ENCODE measurements at regions not wholly inside any gene's neighbourhood (a gene's known extent, or its start where the extent isn't known, plus 50 kb on each side); places are given as distances from the start of the nearest gene placed in this dataset.
A peak's percentile ranks its signal among the peaks of the same experiment; 100 is the strongest.

GRCh38 chr12:19867970-19868369, 428.7 kb downstream of the AEBP2 start:
- no peak for DNase-seq (ENCODE audit: low spot score)

- no peak for DNase-seq (ENCODE audit: low spot score)
Measured at GRCh38 chr12:19869413-19869812, 430.1 kb downstream of the AEBP2 start.

GRCh38 chr12:19872621-19873540, 433.6 kb downstream of the AEBP2 start:
- no peak for DNase-seq (ENCODE audit: low spot score)

GRCh38 chr12:19880076-19880475, 440.8 kb downstream of the AEBP2 start:
- no peak for DNase-seq (ENCODE audit: low spot score)

DNA sequence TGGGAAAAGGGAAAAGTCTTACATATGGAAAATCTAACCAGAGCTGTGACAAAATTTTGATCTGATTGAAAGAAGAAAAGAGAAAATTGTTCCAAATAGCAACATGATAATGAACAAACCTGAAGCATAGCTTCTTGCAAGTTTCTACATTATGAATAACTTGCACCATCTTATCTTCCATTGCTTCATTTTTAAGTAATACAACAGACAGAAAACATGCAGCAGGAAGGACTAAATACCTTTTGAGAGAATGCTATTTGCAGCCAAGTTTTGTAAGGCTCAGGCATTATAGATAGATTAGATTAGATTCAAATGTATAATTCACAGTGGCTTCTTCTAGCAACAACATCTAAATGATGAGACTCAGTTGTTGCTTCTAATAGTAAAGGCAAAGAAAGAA, 441.4 kb downstream of the AEBP2 start:
- no peak for DNase-seq (ENCODE audit: low spot score)

DNA sequence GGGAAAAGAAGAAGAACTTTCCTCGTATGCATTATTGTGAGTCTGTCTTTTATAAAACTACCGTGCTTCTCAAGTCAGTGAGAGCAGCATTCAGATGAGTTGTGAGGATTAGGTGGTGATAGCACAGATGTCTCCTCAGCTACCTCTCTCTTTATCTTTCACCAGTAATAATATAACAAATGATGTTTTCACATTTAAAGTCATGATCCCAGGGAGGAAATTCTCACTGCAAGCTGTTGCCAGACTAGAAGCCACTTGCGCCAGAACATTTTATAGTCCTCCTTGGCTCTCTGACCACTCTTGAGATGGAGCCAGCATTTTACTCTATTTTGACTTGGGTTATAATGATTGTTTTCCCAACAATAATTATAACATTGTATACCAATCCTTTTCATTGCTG, 443.1 kb downstream of the AEBP2 start:
- DNase-seq (ENCODE audit: low spot score), result no peak

- DNase-seq (ENCODE audit: low spot score), result no peak
Measured at GRCh38 chr12:19884021-19884492, 444.8 kb downstream of the AEBP2 start.

- no peak for DNase-seq (ENCODE audit: low spot score)
Measured at GRCh38 chr12:19885093-19885812, 446.0 kb downstream of the AEBP2 start.

GRCh38 chr12:19886065-19886464, 446.8 kb downstream of the AEBP2 start:
- DNase-seq (ENCODE audit: low spot score), result no peak

GRCh38 chr12:19886639-19887064, 447.4 kb downstream of the AEBP2 start:
- DNase-seq (ENCODE audit: low spot score), result peak; percentile 21

- DNase-seq (ENCODE audit: low spot score), result no peak
Measured at GRCh38 chr12:19890024-19890423, 450.7 kb downstream of the AEBP2 start.

DNA sequence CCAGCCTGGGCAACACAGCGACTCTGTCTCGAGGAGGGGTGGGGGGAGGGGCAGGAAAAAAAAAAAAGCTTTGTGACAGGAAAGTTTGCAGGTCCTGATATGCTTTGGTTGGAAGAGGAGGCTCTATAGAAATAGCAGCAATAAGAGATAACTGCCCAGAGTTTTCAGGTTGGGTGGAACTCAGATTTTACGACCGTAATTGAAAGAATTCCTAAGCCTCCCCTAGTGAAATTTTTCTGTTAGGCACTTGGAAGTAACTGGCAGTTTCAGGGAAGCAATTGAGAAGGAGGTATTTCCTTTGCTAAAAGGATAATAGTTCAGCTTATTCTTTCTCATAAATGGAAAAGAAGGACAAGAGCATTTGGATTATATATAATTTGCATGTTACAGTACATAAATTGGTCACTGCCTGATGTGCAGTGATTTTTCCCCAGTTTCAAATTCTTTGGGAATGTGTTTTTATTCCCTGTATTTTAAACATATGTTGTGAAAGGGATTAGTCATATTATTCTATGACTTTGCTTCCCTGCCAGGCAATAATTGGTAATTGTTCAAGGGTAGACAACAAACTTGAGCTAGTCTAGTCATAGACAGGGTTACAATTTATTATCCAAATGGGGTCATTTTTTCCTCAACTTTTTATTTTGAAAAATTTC, 452.8 kb downstream of the AEBP2 start:
- DNase-seq (ENCODE audit: low spot score), result peak; percentile 23

GRCh38 chr12:19893514-19893913, 454.2 kb downstream of the AEBP2 start:
- DNase-seq (ENCODE audit: low spot score), result peak; percentile 33

DNA sequence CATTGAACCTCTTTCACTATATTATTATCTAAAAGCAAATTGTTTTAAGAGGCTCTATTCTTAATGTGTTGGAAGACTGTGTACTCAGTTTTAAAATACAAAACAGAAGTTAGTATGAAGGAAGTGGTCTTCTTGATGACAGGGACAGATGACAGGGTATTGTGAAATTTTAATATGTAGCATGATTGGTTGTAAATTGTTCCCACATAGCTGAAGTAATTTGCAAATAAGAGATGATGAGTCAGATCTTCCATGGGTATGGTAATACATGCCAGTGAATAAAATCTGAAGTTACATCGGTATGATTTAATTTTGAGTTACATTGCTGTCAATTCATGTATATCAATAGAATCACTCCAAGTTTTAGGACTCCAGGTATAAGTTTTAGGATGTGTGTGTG, 454.8 kb downstream of the AEBP2 start:
- DNase-seq (ENCODE audit: low spot score), result no peak

DNA sequence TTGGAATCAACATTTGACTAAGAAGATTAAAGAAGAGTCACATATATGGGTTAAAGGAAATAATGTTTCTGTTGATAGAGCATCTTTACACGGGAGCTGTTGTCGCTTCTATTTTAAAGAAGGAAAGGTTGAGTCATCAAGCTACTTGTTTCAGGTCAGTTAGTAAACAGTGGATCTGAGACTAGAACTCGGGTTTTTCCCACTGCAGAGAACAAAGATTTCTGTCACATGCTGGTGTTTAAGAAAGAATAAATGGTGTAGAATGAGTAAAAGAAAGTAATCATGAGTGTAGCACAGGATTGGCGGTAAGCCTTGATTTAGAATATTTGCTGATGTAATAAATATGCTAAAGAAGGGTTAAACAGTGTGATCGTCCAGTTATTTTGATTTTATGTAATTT, 455.5 kb downstream of the AEBP2 start:
- no peak for DNase-seq (ENCODE audit: low spot score)

DNA sequence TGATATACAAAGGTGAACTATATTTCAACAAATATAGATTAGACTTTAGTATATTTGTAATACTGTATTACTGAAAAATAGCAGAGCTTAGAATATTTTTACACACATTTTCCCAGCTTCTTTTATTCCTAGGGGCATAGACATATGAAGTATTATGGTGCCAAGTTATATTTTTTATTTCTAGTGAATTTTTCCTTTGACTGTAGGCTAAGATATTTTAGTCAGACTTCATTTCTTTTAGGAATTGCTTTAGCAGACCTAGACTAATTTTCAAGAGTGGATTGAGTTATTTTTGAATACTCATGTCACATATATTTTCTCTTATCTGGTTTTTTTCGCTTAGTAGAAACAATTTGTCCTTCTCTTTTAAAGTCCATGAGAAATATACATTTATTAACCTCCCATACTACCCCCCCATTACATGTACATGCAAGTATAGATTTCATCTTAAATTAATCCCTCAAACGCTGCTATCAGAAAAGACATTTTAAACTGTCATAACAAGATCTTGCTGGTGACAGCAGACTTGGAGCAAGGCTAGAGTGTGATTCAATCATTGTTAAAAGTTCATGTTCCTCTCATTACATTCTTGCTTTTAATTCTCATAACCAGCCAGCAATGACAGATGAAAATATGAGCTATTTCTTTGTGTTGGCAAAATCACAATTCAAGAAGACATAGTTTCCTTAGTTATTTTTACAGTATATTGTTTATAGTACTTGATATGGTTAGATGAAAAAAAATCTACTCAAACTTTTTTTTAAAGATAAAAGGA, 456.1 kb downstream of the AEBP2 start:
- no peak for DNase-seq (ENCODE audit: low spot score)

GRCh38 chr12:19896041-19896440, 456.7 kb downstream of the AEBP2 start:
- DNase-seq (ENCODE audit: low spot score), result no peak

DNA sequence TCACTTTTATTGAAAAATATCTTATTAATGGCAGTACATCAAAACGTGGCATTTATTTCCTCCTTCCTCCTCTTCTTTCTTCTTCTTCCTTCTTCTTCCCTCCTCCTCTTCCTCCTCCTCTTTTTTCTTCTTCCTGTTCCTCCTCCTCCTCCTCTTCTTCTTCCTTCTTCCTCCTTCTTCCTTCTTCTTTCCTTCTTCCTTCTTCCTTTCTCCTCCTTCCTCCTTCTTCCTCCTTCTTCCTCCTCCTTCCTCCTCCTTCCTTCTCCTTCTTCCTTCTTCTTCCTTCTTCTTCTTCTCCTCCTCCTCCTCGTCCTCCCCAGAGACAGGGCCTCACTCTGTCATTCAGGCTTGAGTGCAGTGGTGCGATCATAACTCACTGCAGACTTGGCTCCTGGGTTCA, 457.2 kb downstream of the AEBP2 start:
- no peak for DNase-seq (ENCODE audit: low spot score)

- no peak for DNase-seq (ENCODE audit: low spot score)
Measured at GRCh38 chr12:19897900-19898408, 458.7 kb downstream of the AEBP2 start.

DNA sequence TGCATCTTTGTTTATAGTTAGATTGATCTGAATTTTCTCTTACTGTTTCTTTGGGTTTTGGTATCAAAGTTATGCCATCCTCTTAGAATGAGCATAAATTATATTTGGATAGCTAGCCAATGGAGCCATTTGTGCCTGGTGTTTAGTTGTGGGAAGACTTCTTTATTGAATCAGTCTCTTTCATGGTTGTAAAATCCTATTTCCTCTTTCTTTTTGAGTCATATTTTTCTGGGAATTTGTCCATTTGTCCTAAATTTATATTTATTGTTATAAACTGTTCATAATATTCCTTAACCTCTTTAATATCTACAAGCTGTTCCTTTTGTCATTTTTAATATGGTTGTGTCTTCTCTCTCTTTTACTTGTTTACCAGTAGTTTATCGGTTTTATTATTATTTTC, 462.5 kb downstream of the AEBP2 start:
- no peak for DNase-seq (ENCODE audit: low spot score)

DNA sequence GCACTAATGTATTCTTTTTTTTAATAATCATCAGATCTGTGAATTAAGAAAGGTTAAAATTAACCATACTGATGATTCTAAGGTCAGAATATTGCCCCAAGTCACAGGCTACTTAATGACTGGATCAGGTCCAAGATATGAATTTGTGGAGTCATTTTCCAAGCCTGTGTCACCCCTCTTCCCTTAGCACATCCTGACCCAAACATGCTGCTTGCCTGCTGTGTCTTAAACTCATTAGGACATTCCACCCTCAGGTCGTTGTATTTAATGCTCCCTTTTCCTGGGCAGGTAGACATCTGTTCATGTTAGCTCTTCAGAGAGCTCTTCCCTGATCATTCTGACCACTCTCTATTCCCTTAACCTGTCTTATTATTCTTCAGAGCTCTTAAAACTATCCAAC, 463.5 kb upstream of the PDE3A start:
- no peak for DNase-seq (ENCODE audit: low spot score)

GRCh38 chr12:19908830-19909229, 459.5 kb upstream of the PDE3A start:
- no peak for DNase-seq (ENCODE audit: low spot score)

All from LoVo (cell line).